ENCODE measurements at regions not wholly inside any gene's neighbourhood (a gene's known extent, or its start where the extent isn't known, plus 50 kb on each side); places are given as distances from the start of the nearest gene placed in this dataset.

GRCh38 chr18:68299906-68300305, 415.0 kb downstream of the TMX3 start:
- TF ChIP-seq TCF12 (IDR thresholded peaks at IDR 0.05; ENCODE audit: low read depth) (no peak), RAD21 (IDR thresholded peaks at IDR 0.05; ENCODE audit: low read depth) (no peak), NFIC (IDR thresholded peaks at IDR 0.05) (no peak), TEAD4 (IDR thresholded peaks at IDR 0.05) (no peak), REST (IDR thresholded peaks at IDR 0.05; ENCODE audit: low read depth) (no peak), YY1 (IDR thresholded peaks at IDR 0.05; ENCODE audit: low read depth) (no peak)

Data from Ishikawa (cell line).